Sciatic nerve (tissue), 2 donors: ENCODE measurements at regions not wholly inside any gene's neighbourhood (a gene's known extent, or its start where the extent isn't known, plus 50 kb on each side); places are given as distances from the start of the nearest gene placed in this dataset.
A peak's percentile ranks its signal among the peaks of the same experiment; 100 is the strongest.
"Not testable (repeated sequence)": the region's sequence is repeated elsewhere in the genome, so short reads cannot be mapped to it uniquely, and the experiment has no call there.

Experiments
- ATAC-seq: fragments of 200-7000 bp; cut with Tn5 transposase; one replicate; pipeline ENCODE4 v1.9.1; 2020; ENCODE audit warnings: mild to moderate bottlenecking, moderate library complexity
- DNase-seq: peaks from one replicate; pipeline ENCODE4 v3.0.0-alpha.2; 2020; ENCODE audit warnings: low spot score
- intact Hi-C: fragments of 100-400 bp; cut with DNase I; formaldehyde crosslinking; loops from one replicate; pipeline ENCODE4 v1.14.2; 2022
- donor health status: DM: no; HTN: no; CAD: no.
- donor health status: DM: no; HTN: no; CAD: no.

- ATAC-seq, DNase-seq, intact Hi-C loops: not testable (repeated sequence)
Observed at GRCh38 chr11:14573539-14574057, 53.4 kb upstream of the PSMA1 start.

DNA sequence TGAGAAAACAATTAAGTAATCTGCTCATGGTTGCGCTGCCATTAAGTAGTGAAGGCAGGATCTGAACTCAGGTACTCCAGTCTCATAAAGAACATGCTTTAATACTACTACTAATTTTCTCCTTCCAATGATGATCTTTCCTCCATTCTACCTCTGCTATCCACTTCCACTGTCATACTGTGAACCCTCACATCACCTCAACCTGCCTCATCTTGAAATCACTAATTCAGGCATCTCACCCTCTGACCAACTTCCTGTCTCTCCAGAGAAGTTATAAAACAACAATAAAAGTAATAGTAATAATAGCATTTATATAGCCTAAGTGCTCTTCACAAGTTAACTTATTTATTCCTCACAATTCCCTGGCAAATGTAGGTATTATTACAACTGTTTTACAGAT lies 57.1 kb upstream of the PSMA1 start:
- DNase-seq (no peak), ATAC-seq (no peak)
- intact Hi-C loops = no loop called here

- no peak for ATAC-seq
- DNase-seq = no peak
- intact Hi-C loops = no loop called here
Observed at GRCh38 chr11:14577835-14578529, 57.8 kb upstream of the PSMA1 start.

GRCh38 chr11:14578541-14578956 lies 58.4 kb upstream of the PSMA1 start:
- peak; percentile 73 for ATAC-seq
- intact Hi-C loops = no loop called here
- no peak for DNase-seq

GRCh38 chr11:14579646-14580045 lies 59.5 kb upstream of the PSMA1 start:
- intact Hi-C loops = no loop called here
- ATAC-seq = no peak
- no peak for DNase-seq

GRCh38 chr11:14582793-14583192 lies 60.8 kb upstream of the PDE3B start:
- intact Hi-C loops = no loop called here
- DNase-seq (no peak), ATAC-seq (peak; percentile 29)

DNA sequence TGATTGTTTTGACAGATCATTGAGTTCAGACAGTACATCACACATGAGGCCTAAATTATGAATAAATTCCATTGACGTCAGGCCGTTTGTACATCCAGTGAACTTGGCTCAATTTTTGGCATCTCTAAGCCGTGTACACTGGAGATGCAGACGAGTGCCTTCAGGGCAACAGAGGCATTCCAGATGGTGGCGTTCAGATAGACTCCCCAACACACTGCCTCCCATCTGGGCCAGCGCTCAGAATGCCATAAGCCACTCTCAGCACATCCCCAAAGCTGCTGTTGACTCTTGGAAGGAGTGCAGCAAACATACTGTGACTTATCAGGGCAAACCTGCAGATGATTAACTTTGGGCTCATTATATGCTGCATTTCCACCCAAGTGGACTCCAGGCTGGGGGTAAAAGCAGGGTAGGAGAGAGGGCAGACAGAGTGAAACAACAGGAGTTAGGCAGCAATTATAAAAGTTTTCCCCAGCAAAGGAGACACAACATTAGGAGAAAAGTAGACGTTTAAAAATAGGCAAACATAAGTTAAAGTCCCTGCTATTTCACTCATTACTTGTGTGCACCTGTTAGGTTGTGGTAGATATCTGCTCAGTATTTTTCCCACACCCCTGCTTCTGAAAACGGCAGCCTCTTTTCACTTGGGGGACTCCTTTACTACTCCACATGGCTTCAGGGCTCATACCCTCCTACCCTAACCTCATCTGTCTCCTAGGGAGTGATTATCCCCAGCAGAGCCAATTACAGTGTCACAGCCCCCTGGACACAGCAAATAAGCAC lies 60.2 kb upstream of the PDE3B start:
- DNase-seq = no peak
- intact Hi-C loops = no loop called here
- no peak for ATAC-seq

- intact Hi-C loops = no loop called here
- no peak for ATAC-seq
- no peak for DNase-seq
Observed at GRCh38 chr11:14584035-14584363, 59.6 kb upstream of the PDE3B start.

DNA sequence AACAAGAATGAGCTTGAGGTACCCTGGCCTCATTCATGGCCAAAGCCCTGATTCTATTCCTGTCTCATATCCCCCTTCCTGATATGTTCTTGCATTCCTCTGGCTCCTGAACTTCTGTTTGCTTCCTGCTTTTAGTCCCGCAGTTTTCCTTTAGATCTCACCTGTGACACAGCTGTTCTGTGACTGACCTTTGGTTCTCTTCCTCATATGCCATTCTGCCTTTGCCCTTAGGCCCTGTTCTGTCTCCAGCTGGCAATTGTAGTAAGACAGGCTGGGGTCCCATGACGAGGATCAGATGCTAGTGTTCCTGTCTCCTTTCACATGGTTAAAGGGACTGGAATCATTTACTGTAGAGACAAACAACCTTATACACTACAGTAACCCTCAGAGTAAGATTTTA lies 59.0 kb upstream of the PDE3B start:
- intact Hi-C loops = no loop called here
- ATAC-seq = no peak
- DNase-seq = no peak

- no peak for DNase-seq
- intact Hi-C loops = no loop called here
- ATAC-seq = no peak
Observed at GRCh38 chr11:14585438-14585837, 58.2 kb upstream of the PDE3B start.

DNA sequence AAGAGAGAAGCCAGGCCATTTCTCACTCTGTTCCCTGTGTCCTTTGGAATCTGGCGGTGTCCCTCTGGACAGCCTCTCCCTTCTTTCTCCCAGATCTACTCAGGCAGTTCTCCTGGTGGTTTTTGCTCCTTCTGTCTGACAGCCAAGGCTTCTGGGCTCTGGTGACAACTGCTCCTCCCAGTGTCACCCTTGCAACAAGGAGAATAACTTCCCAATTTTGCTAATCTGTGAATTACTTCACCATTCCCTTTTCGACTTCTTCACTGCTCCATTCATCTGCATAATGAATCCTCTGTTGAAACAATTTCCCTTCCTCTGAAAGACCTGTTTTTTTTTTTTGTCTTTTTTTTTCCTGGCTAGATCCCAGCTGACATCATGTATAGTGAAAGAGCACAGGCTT lies 56.3 kb upstream of the PDE3B start:
- ATAC-seq = peak; percentile 17
- intact Hi-C loops = no loop called here

DNA sequence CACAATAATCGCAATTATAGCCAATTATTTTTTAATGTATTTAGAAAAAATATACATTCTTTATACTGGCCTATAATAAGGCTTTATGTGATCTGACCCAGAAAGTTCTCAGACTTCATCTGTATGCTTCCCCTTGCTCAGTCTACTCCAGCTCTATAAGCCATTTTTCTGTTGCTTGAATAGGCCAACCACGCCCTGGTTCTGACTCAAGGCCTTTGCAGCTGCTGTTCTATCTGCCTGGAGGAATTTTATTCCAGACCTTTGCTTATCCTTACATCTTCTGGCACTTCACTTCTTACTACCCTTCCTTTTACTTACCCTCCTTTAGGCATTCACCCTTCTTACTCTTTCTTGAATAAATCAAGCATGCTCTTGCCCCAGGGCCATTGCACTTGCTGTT lies 54.9 kb upstream of the PDE3B start:
- intact Hi-C loops = no loop called here
- DNase-seq (no peak), ATAC-seq (no peak)

More for the DNA sequence above, 56.3 kb upstream of the PDE3B start:
- no peak for DNase-seq

DNA sequence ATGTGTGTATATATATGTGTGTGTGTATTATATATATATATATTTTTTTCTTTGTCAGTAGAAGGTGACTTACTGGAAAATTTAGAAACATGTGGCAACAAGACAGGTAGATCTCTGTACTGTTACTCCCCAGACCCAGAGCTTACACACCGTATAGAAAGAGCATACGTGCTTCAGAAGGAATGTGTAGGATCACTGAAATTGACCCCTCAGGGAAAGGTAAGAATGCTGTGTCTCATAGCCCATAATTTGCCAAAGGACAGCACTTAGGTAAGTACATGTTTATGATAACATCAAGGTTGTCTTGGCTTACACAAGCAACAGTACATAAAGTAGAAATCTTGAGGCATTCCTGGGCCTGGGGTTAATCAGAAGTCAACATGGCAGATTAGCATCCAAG lies 54.2 kb upstream of the PDE3B start:
- ATAC-seq = no peak
- intact Hi-C loops = no loop called here
- DNase-seq = no peak

- DNase-seq, intact Hi-C loops, ATAC-seq: not testable (repeated sequence)
Observed at GRCh38 chr11:14591046-14591445, 52.6 kb upstream of the PDE3B start.

GRCh38 chr11:14593671-14594070 lies 49.9 kb upstream of the PDE3B start:
- intact Hi-C loops = no loop called here
- no peak for DNase-seq

More at GRCh38 chr11:14593671-14594070, 49.9 kb upstream of the PDE3B start:
- no peak for ATAC-seq
